Retinal pigment epithelial cell (primary cell): ENCODE measurements at regions not wholly inside any gene's neighbourhood (a gene's known extent, or its start where the extent isn't known, plus 50 kb on each side); places are given as distances from the start of the nearest gene placed in this dataset.
"Not testable (repeated sequence)": the region's sequence is repeated elsewhere in the genome, so short reads cannot be mapped to it uniquely, and the experiment has no call there.

Source experiments
- DNase-seq: peaks from one replicate; pipeline ENCODE4 v3.0.0-alpha.2; 2010; ENCODE audit warnings: low read depth
- H3K4me3 ChIP-seq: 2 replicates; pipeline ENCODE4 v1.5.1; 2011; ENCODE audit warnings: mild to moderate bottlenecking, low read length, control low read depth, moderate library complexity
- CTCF ChIP-seq: conservative IDR thresholded peaks from 2 replicates; pipeline ENCODE4 v1.5.1; 2011; ENCODE audit warnings: low read depth, low read length, control low read depth, inconsistent platforms

- no peak overlapping the region for H3K4me3 ChIP-seq
- DNase-seq, result no peak
- no peak for TF ChIP-seq CTCF
Observed at GRCh38 chr5:12099296-12099695, 195.1 kb upstream of the CTNND2 start.

- no peak for TF ChIP-seq CTCF
- no peak overlapping the region for H3K4me3 ChIP-seq
- DNase-seq, result no peak
Observed at GRCh38 chr5:12095808-12096281, 191.6 kb upstream of the CTNND2 start.

GRCh38 chr5:12093586-12093985 lies 189.3 kb upstream of the CTNND2 start:
- no peak overlapping the region for H3K4me3 ChIP-seq
- no peak for DNase-seq
- TF ChIP-seq CTCF, result no peak

- DNase-seq, result no peak
- TF ChIP-seq CTCF, result no peak
- no peak overlapping the region for H3K4me3 ChIP-seq
Observed at GRCh38 chr5:12080761-12081160, 176.5 kb upstream of the CTNND2 start.

GRCh38 chr5:12078286-12078685 lies 174.0 kb upstream of the CTNND2 start:
- DNase-seq, H3K4me3 ChIP-seq: not testable (repeated sequence)

- DNase-seq, result no peak
- H3K4me3 ChIP-seq, result no peak overlapping the region
- no peak for TF ChIP-seq CTCF
Observed at GRCh38 chr5:12073426-12073825, 169.2 kb upstream of the CTNND2 start.

GRCh38 chr5:12072441-12072840 lies 168.2 kb upstream of the CTNND2 start:
- DNase-seq, result no peak
- H3K4me3 ChIP-seq, result no peak overlapping the region
- TF ChIP-seq CTCF, result no peak

- no peak for DNase-seq
- no peak overlapping the region for H3K4me3 ChIP-seq
- TF ChIP-seq CTCF, result no peak
Observed at GRCh38 chr5:12071455-12071854, 167.2 kb upstream of the CTNND2 start.
